GM18858 (cell line): ENCODE measurements at regions not wholly inside any gene's neighbourhood (a gene's known extent, or its start where the extent isn't known, plus 50 kb on each side); places are given as distances from the start of the nearest gene placed in this dataset.
"Not testable (repeated sequence)": the region's sequence is repeated elsewhere in the genome, so short reads cannot be mapped to it uniquely, and the experiment has no call there.

Experiments
- ATAC-seq: cut with Tn5 transposase; IDR thresholded peaks from one replicate; pipeline ENCODE4 v1.9.1; 2021; ENCODE audit not compliant: unreplicated experiment

- ATAC-seq, result no peak
Measured at GRCh38 chr3:31179768-31180167, 285.3 kb upstream of the GADL1 start.

GRCh38 chr3:31180274-31180673, 285.8 kb upstream of the GADL1 start:
- ATAC-seq, result no peak

GRCh38 chr3:31181661-31182060, 287.2 kb upstream of the GADL1 start:
- no peak for ATAC-seq

DNA sequence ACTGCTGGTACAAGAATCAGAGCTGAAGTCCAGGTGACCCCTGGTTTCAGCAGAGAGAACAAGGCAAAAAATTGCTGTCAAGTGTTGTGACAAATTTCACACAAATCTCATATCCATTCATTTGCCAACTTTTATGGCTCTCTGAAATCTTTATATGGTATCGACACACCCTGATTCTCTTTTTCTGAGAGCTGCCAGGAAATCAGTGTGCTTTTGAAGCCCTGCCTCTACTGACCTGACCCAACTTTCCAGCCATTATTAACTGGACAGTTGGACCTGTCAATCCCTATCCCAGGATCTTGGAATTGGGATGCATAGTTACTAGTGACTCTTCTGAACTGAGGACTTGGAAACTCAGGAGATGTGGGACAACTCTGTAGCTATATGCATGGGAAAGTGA, 288.2 kb upstream of the GADL1 start:
- no peak for ATAC-seq

DNA sequence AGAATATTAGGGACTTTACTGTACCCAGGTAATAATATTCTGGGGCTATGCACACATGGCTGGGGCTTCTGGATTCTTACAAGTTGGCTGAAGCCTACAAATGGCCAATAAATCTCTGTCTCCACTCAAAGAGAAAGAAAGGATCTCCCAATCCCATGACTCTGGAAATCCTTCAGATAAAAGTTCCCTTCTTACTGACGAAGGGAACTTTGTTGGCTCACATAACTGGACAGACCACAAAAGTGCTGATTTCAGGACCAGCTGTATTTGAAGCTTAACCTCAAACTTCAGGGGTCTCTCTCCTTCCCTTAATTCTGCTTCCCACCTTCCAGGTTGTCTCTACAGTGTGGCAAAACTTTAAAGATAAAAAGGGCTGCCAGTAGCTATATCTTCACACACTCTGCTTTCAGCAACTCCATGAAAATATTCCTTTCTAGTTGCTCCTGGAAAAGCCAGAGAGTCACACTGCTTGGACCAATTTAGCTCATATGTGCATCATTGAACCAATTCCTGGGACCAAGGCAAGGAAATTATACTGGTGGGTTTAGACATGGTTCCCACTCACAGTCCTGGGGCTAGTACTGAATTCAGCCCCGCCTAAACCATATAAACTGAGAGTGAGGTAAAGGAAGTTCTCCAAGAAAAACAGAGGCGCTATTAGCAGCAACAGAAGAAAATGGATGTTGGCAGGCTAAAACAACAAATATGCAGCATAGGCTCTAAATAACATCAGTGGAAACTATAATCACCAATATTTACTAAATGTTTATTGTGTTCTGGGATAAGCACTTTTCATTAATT, 290.0 kb upstream of the GADL1 start:
- ATAC-seq, result no peak

- ATAC-seq, result no peak
Measured at GRCh38 chr3:31185062-31185357, 290.5 kb upstream of the GADL1 start.

GRCh38 chr3:31186041-31186440, 291.6 kb upstream of the GADL1 start:
- no peak for ATAC-seq

- ATAC-seq, result no peak
Measured at GRCh38 chr3:31187380-31187779, 292.9 kb upstream of the GADL1 start.

GRCh38 chr3:31188112-31188511, 293.7 kb upstream of the GADL1 start:
- ATAC-seq, result no peak

GRCh38 chr3:31189330-31189729, 294.9 kb upstream of the GADL1 start:
- no peak for ATAC-seq

DNA sequence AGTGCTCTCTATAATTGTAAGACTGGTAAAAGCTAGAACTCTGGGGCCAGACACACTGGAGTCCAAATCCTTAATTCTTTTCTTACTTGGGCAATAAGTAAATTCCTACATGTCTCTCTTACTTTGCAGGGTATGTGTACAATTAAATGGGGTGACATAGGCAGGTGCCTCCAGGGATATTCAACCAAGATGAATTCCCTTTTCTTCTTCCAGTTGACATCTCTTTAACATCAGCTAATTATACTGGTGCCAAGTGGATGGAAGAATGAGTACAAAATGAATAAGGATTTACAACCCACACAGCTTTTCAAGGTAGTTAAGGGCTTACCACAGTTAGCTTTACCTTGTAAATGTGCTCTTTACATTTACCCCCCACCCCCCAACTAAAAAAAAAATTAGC, 295.5 kb upstream of the GADL1 start:
- no peak for ATAC-seq

- no peak for ATAC-seq
Measured at GRCh38 chr3:31191354-31191753, 296.9 kb upstream of the GADL1 start.

GRCh38 chr3:31193429-31193828, 299.0 kb upstream of the GADL1 start:
- no peak for ATAC-seq

DNA sequence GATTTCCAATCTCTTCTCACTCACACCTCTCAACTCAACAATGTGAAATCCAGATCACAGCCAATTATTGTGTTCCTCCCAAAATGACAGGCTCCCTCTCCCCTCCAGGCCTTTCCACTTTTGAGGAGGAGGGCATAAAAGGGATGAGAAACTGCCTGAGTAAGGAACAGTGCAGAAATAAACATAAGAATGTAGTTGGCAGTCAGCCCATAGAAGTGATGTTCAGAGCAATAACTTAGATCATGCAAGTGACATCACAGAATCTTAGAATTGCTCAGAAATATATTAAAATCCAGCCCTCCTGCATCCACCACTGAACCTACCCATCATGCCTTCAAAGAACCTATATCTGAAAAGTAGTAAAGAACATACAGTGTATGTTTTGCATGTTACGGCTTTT, 299.4 kb upstream of the GADL1 start:
- no peak for ATAC-seq

DNA sequence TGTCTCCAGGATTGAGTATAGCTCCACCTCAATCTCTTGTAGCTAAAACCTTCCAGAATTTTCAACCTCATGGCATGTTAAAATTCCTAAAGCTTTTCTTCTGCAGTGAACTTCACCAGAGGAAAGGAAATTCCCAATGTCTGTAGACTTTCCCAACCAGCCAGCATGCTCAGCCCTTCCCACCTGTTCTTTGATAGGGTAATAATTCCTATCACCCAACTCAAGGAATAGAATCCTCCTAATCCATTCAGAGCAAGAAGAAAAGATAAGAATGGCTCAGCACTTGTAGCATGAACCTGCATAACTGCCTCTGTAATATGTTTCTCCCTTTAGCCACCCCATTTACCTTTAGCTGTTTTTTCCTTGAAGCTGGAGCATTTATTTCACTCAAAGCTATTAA, 301.8 kb upstream of the GADL1 start:
- ATAC-seq, result no peak

- no peak for ATAC-seq
Measured at GRCh38 chr3:31196881-31197364, 302.5 kb upstream of the GADL1 start.

DNA sequence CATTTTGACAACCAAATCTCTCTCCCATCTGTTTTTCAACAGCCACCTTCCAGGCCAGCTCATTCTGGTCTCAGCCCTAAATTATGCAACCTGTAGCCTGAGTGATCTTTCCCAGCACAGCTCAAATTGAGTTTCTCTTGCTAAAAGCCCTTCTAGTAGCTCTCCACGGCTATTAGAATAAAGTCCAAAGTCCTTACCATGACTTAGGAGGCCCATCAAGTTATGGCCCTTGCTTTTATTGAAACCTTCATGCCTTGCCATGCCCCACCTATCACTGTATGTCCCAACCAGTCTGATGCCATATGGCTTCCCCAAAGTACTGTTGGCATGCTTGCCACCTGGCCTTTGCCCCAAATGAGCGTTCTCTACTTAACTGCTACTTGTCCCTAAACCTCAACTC, 303.5 kb upstream of the GADL1 start:
- no peak for ATAC-seq

DNA sequence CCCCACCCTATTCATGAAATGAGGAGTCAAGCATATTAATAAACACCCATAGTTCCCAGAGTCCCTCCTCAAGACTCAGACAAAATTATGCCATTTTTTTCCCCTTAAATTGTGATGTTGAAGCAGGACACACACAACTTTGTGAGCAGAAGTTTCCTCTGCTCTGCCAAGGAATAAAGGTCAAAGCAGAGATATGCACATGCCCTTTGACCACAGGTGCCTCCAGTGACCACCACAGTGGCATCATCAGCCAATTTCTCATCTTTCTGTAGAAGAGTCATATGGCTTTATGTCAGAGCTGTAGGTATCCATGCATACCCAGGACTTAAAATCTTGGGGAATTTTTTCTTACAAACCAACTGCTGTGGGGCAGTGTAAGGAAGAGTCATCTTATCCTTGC, 304.4 kb upstream of the GADL1 start:
- ATAC-seq, result no peak

- no peak for ATAC-seq
Measured at GRCh38 chr3:31203960-31204795, 309.7 kb upstream of the GADL1 start.

DNA sequence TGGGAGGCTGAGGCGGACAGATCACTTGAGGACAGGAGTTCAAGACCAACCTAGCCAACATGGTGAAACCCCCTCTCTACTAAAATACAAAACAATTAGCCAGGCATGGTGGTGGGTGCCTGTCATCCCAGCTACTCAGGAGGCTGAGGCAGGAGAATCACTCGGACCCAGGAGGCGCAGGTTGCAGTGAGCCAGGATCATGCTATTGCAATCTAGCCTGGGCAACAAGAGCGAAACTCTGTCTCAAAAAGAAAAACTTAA, 310.3 kb upstream of the GADL1 start:
- not testable (repeated sequence) for ATAC-seq

GRCh38 chr3:31210068-31210645, 315.7 kb upstream of the GADL1 start:
- ATAC-seq, result no peak

DNA sequence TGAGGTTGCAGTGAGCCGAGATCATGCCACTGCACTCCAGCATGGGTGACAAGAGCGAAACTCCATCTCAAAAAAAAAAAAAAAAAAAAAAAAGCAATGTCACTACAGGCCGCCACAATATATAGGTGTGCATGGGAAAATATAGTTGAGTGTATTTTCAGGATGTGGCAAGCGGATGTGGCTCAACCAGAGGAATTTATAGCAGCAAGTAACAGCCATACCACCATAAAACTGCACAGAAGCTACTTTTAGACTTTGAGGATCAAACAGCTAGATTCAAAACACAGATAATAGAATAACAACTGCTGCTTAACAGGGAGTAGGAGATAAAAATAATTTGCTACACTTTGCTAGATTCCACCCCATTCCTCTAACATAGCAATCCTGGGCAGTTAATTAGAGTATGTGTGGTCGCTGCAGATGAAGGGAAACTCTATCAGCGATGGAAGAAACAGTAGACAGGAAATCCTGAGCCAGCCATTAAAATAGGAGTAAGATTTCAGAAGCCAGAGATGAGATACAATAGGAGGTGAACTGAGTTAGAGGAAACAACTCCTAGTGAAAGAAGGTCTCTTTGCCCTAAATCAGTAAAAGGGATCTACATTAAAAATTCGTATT, 318.7 kb upstream of the STT3B start:
- peak; percentile 69 for ATAC-seq
